MCF 10A (cell line): ENCODE measurements at regions not wholly inside any gene's neighbourhood (a gene's known extent, or its start where the extent isn't known, plus 50 kb on each side); places are given as distances from the start of the nearest gene placed in this dataset.
A peak's percentile ranks its signal among the peaks of the same experiment; 100 is the strongest.

Source experiments
- BruUV-seq: library from RNA; stranded (reverse); fragments of 400-500 nt; replicated peaks from 2 replicates; lab custom pipeline; 2021; lab: Mats Ljungman, UMichigan
- CTCF ChIA-PET: fragments of 300-600 bp; sonication (Branson Sonifier 250); formaldehyde crosslinking; extraction: SDS; loops from one replicate; lab custom pipeline; 2021; ENCODE audit warnings: antibody characterized with exemption, inconsistent platforms; lab: Yijun Ruan, JAX
- POLR2A ChIA-PET: fragments of 300-600, 350-650 bp; sonication (Branson Sonifier 250); formaldehyde crosslinking; extraction: SDS; loops from one replicate; lab custom pipeline; 2020; ENCODE audit warnings: antibody characterized with exemption, inconsistent platforms; lab: Yijun Ruan, JAX
- DNase-seq: peaks from one replicate; pipeline ENCODE4 v3.0.0-alpha.2; 2018; ENCODE audit not compliant: unreplicated experiment
- H3K27ac Mint-ChIP-seq: one replicate; pipeline ENCODE4 v1.8.0; 2022; ENCODE audit warnings: mild to moderate bottlenecking, low read depth, mixed read lengths; ENCODE audit not compliant: unreplicated experiment
- H3K27me3 Mint-ChIP-seq: one replicate; pipeline ENCODE4 v1.8.0; 2022; ENCODE audit warnings: mixed read lengths; ENCODE audit not compliant: insufficient read depth, unreplicated experiment
- H3K36me3 Mint-ChIP-seq: one replicate; pipeline ENCODE4 v1.8.0; 2022; ENCODE audit warnings: mild to moderate bottlenecking, moderate library complexity, mixed read lengths; ENCODE audit not compliant: insufficient read depth, unreplicated experiment
- H3K4me1 Mint-ChIP-seq: one replicate; pipeline ENCODE4 v1.8.0; 2022; ENCODE audit warnings: mixed read lengths; ENCODE audit not compliant: insufficient read depth, unreplicated experiment
- H3K4me3 Mint-ChIP-seq: one replicate; pipeline ENCODE4 v1.8.0; 2022; ENCODE audit warnings: mild to moderate bottlenecking, moderate library complexity, mixed read lengths; ENCODE audit not compliant: unreplicated experiment
- H3K9me3 Mint-ChIP-seq: one replicate; pipeline ENCODE4 v1.8.0; 2022; ENCODE audit warnings: mixed read lengths; ENCODE audit not compliant: unreplicated experiment
- CTCF ChIP-seq: fragments of 200-600 bp; IDR thresholded peaks from one replicate; pipeline ENCODE4 v1.8.0; 2022; ENCODE audit warnings: antibody characterized with exemption, mild to moderate bottlenecking; ENCODE audit not compliant: unreplicated experiment
- intact Hi-C: fragments of 100-400 bp; cut with micrococcal nuclease; formaldehyde crosslinking; loops from 2 replicates; pipeline ENCODE4 v1.14.1; 2022

- Mint-ChIP-seq H3K27ac (no peak overlapping the region), H3K36me3 (no peaks in the 10 kb centered on the region), H3K4me1 (no peaks in the 10 kb centered on the region), H3K27me3 (no peaks in the 10 kb centered on the region), H3K9me3 (no peaks in the 10 kb centered on the region), H3K4me3 (no peak overlapping the region)
- no TSS peak for BruUV-seq
- ChIA-PET POLR2A (interaction anchor here (0.6 kb wide), 2 partner anchors 10 to 141 kb away, joined by 3 read pairs; no protein-coding TSS in a partner anchor), CTCF (interaction anchor here (0.6 kb wide), 1 partner anchor 1284 kb away, joined by 3 read pairs; no protein-coding TSS in a partner anchor)
- no peak for DNase-seq
- TF ChIP-seq CTCF = no peak
- intact Hi-C loops = no loop called here
Observed at GRCh38 chr9:79465156-79465555, 106.6 kb upstream of the TLE4 start.

DNA sequence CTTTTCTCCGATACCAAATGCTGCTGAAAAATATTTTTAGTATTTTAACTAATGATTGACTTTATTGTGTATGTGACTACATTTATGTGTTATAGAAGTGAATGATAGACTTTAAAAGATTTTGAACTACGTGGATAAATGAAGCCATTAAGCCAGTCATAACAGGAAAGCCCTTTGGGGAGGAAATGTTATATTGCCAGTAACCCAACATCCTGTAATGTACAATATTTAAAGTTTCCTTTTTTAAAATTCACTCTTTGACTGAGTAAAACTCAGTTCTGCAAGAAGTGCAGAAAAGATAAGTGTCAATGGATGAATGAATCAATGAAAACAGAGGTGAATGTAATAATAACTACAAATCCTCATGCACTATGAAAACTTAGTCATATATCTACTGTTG, 102.6 kb upstream of the TLE4 start:
- H3K9me3 Mint-ChIP-seq = no peaks in the 10 kb centered on the region
- intact Hi-C loops = no loop called here
- ChIA-PET CTCF (no interaction called here), POLR2A (no interaction called here)
- no peak for DNase-seq
- no TSS peak for BruUV-seq
- H3K27me3 Mint-ChIP-seq = no peaks in the 10 kb centered on the region
- no peak overlapping the region for H3K4me3 Mint-ChIP-seq
- H3K27ac Mint-ChIP-seq = no peak overlapping the region
- no peak for TF ChIP-seq CTCF
- no peaks in the 10 kb centered on the region for H3K36me3 Mint-ChIP-seq
- H3K4me1 Mint-ChIP-seq = no peaks in the 10 kb centered on the region

DNA sequence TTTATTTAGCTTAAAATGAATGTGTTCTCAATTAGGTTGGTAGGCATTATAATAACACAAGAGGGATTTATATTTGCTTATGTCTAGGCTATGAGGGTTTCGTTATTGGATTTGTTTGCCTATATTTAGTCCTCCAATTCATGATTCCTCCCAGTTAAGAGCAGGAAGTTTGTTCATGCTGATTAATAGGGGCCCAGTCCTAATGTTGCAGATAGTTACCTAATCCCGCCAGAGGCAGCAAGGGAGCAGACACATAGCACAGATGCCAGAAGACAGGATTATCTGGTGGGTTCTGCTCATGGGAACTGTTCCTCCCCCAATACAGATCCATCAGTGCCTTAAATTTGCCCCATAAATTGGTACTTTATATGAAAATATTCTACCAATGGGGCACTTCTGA, 100.8 kb upstream of the TLE4 start:
- intact Hi-C loops = no loop called here
- Mint-ChIP-seq H3K27me3 (no peaks in the 10 kb centered on the region), H3K27ac (no peak overlapping the region), H3K4me3 (no peak overlapping the region), H3K36me3 (no peaks in the 10 kb centered on the region), H3K4me1 (no peaks in the 10 kb centered on the region), H3K9me3 (no peaks in the 10 kb centered on the region)
- BruUV-seq = no TSS peak
- DNase-seq = no peak
- ChIA-PET CTCF (interaction anchor here (0.6 to 1.3 kb wide), 4 partner anchors 100 to 340 kb away, joined by 3 to 5 read pairs (median 3); partner anchors contain the start of gene TLE4), POLR2A (no interaction called here)
- TF ChIP-seq CTCF = no peak

- no peaks in the 10 kb centered on the region for H3K36me3 Mint-ChIP-seq
- no TSS peak for BruUV-seq
- H3K27ac Mint-ChIP-seq = no peak overlapping the region
- no peak overlapping the region for H3K4me3 Mint-ChIP-seq
- ChIA-PET CTCF (interaction anchor here (0.6 to 1.5 kb wide), 9 partner anchors 9 to 1038 kb away, joined by 3 to 9 read pairs (median 3); partner anchors contain the start of gene TLE4), POLR2A (interaction anchor here (1.1 kb wide), 1 partner anchor 25 kb away, joined by 3 read pairs; no protein-coding TSS in a partner anchor)
- DNase-seq = peak; percentile 65
- H3K27me3 Mint-ChIP-seq = no peaks in the 10 kb centered on the region
- no peaks in the 10 kb centered on the region for H3K4me1 Mint-ChIP-seq
- intact Hi-C loops = no loop called here
- H3K9me3 Mint-ChIP-seq = no peaks in the 10 kb centered on the region
- peak; percentile 27 for TF ChIP-seq CTCF
Observed at GRCh38 chr9:79471580-79472543, 99.9 kb upstream of the TLE4 start.
